H1 (cell line): ENCODE measurements at regions not wholly inside any gene's neighbourhood (a gene's known extent, or its start where the extent isn't known, plus 50 kb on each side); places are given as distances from the start of the nearest gene placed in this dataset.

Experiments
- CTCF ChIA-PET: fragments of 300-600 bp; sonication (Branson Sonifier 250); formaldehyde crosslinking; loops from one replicate; lab custom pipeline; 2021; ENCODE audit not compliant: partially characterized antibody; lab: Charles Lee
- POLR2A ChIA-PET: fragments of 300-600 bp; sonication (Branson Sonifier 250); formaldehyde crosslinking; loops from one replicate; lab custom pipeline; 2021; ENCODE audit warnings: inconsistent platforms; ENCODE audit not compliant: partially characterized antibody; lab: Charles Lee
- DNase-seq, 2 experiments: peaks; one replicate each; pipeline versions ENCODE4 v3.0.0 to v3.0.0-alpha.2; 2010 to 2022; ENCODE audit warnings: low spot score in 2 of 2, low read depth in 1 of 2, mixed read lengths in 1 of 2
- FAIRE-seq: peaks from 2 replicates; lab custom pipeline; 2011; peaks lifted over from hg19 to GRCh38; lab: Jason Lieb, UNC
- H2AFZ ChIP-seq: 2 replicates; pipeline ENCODE4 v1.8.1; 2012; ENCODE audit warnings: low read length, inconsistent platforms
- H2AK5ac ChIP-seq: 2 replicates; pipeline ENCODE4 v1.6.1; 2013; ENCODE audit warnings: low read depth, low read length
- H2BK120ac ChIP-seq: replicated peaks from 2 replicates; pipeline ENCODE3; 2013; ENCODE audit warnings: low read depth, low read length, inconsistent platforms
- H2BK12ac ChIP-seq: 2 replicates; pipeline ENCODE4 v1.6.1; 2013; ENCODE audit warnings: low read depth, low read length
- H2BK15ac ChIP-seq: 2 replicates; pipeline ENCODE4 v1.6.1; 2013; ENCODE audit warnings: low read length
- H2BK20ac ChIP-seq: 2 replicates; pipeline ENCODE4 v1.6.1; 2013; ENCODE audit warnings: low read length
- H2BK5ac ChIP-seq: 2 replicates; pipeline ENCODE4 v1.6.1; 2013; ENCODE audit warnings: low read depth, low read length
- H3K14ac ChIP-seq: 2 replicates; pipeline ENCODE4 v1.6.1; 2013; ENCODE audit warnings: inconsistent platforms; ENCODE audit not compliant: insufficient read length
- H3K18ac ChIP-seq: 2 replicates; pipeline ENCODE4 v1.6.1; 2013; ENCODE audit warnings: low read length; ENCODE audit errors: extremely low read depth
- H3K23ac ChIP-seq: 2 replicates; pipeline ENCODE4 v1.6.1; 2013; ENCODE audit warnings: inconsistent platforms; ENCODE audit not compliant: insufficient read length
- H3K23me2 ChIP-seq: 2 replicates; pipeline ENCODE4 v1.6.1; 2013; ENCODE audit warnings: low read depth, low read length
- H3K27ac ChIP-seq: 2 replicates; pipeline ENCODE4 v1.6.1; 2011; ENCODE audit warnings: low read depth, low read length, inconsistent platforms
- H3K27me3 ChIP-seq, 4 experiments: replicated peaks in 1 of 4; 1 replicate in 1 of 4; 2 replicates in 3 of 4; pipeline versions ENCODE4 v1.6.1 to v1.8.1; 2011 to 2013; ENCODE audit warnings: low read length in 3 of 4, mild to moderate bottlenecking in 3 of 4, inconsistent platforms in 2 of 4, mixed read lengths in 2 of 4, moderate library complexity in 1 of 4; ENCODE audit not compliant: control insufficient read depth in 3 of 4, insufficient read depth in 3 of 4; ENCODE audit errors: extremely low read depth in 1 of 4
- H3K36me3 ChIP-seq, 4 experiments: 2 replicates each; pipeline versions ENCODE4 v1.6.1 to v1.8.1; 2011 to 2013; ENCODE audit warnings: mild to moderate bottlenecking in 4 of 4, low read length in 3 of 4, moderate library complexity in 2 of 4, control low read depth in 1 of 4, inconsistent platforms in 1 of 4; ENCODE audit not compliant: insufficient read depth in 4 of 4, control insufficient read depth in 2 of 4
- H3K4ac ChIP-seq: replicated peaks from 2 replicates; pipeline ENCODE3; 2013; ENCODE audit warnings: low read length, low read depth, mixed read lengths, inconsistent platforms; ENCODE audit not compliant: insufficient read length
- H3K4me1 ChIP-seq, 4 experiments: replicated peaks in 1 of 4; 1 replicate in 1 of 4; 2 replicates in 3 of 4; pipeline versions ENCODE4 v1.6.1 to v1.8.1; 2011 to 2013; ENCODE audit warnings: low read length in 3 of 4, inconsistent platforms in 2 of 4, mixed read lengths in 1 of 4; ENCODE audit not compliant: insufficient read depth in 4 of 4, control insufficient read depth in 3 of 4
- H3K4me2 ChIP-seq, 2 experiments: 2 replicates each; pipeline versions ENCODE4 v1.6.1 to v1.8.1; 2011 to 2013; ENCODE audit warnings: low read depth in 2 of 2, low read length in 2 of 2, control low read depth in 1 of 2, inconsistent platforms in 1 of 2, mild to moderate bottlenecking in 1 of 2; ENCODE audit not compliant: insufficient read depth in 1 of 2
- H3K4me3 ChIP-seq, 4 experiments: fragments of 200-600, 300-600 bp in 1 of 4; sonication (generic), shearing (Covaris generic), sonication (Bioruptor Twin) in 1 of 4; 2 replicates each; pipeline versions ENCODE4 v1.5.1 to v1.8.1; 2011 to 2016; ENCODE audit warnings: low read length in 4 of 4, low read depth in 3 of 4, control low read depth in 2 of 4, inconsistent platforms in 2 of 4, mild to moderate bottlenecking in 2 of 4, mixed read lengths in 1 of 4, moderate library complexity in 1 of 4; ENCODE audit not compliant: insufficient read depth in 2 of 4; ENCODE audit errors: extremely low read depth in 1 of 4
- H3K56ac ChIP-seq: replicated peaks from 2 replicates; pipeline ENCODE3; 2013; ENCODE audit warnings: low read depth, mild to moderate bottlenecking, mixed read lengths, low read length, inconsistent platforms; ENCODE audit not compliant: insufficient read length
- H3K79me1 ChIP-seq: 2 replicates; pipeline ENCODE4 v1.6.1; 2013; ENCODE audit warnings: low read depth, low read length, control low read depth
- H3K79me2 ChIP-seq, 2 experiments: 2 replicates each; pipeline versions ENCODE4 v1.6.1 to v1.8.1; 2012 to 2013; ENCODE audit warnings: low read length in 2 of 2, mild to moderate bottlenecking in 2 of 2, inconsistent platforms in 1 of 2; ENCODE audit not compliant: insufficient read depth in 2 of 2, control insufficient read depth in 1 of 2
- H3K9ac ChIP-seq, 4 experiments: replicated peaks in 1 of 4; 1 replicate in 1 of 4; 2 replicates in 3 of 4; pipeline versions ENCODE4 v1.6.1 to v1.8.1; 2011 to 2013; ENCODE audit warnings: low read depth in 3 of 4, low read length in 3 of 4, control low read depth in 2 of 4, mild to moderate bottlenecking in 2 of 4, moderate library complexity in 2 of 4, inconsistent platforms in 1 of 4; ENCODE audit errors: extremely low read depth in 1 of 4
- H3K9me3 ChIP-seq, 2 experiments: 2 replicates each; pipeline versions ENCODE4 v1.6.1 to v1.8.1; 2012 to 2013; ENCODE audit warnings: mild to moderate bottlenecking in 2 of 2, moderate library complexity in 2 of 2, control low read depth in 1 of 2, inconsistent platforms in 1 of 2, low read depth in 1 of 2, low read length in 1 of 2, mixed read lengths in 1 of 2; ENCODE audit not compliant: insufficient read depth in 2 of 2
- H4K20me1 ChIP-seq, 2 experiments: replicated peaks in 1 of 2; 2 replicates each; pipeline versions ENCODE3 to v1.8.1; 2011 to 2013; ENCODE audit warnings: inconsistent platforms in 2 of 2, low read length in 2 of 2, mild to moderate bottlenecking in 1 of 2; ENCODE audit not compliant: insufficient read depth in 2 of 2, control insufficient read depth in 1 of 2
- H4K5ac ChIP-seq: 2 replicates; pipeline ENCODE4 v1.6.1; 2013; ENCODE audit warnings: low read length, low read depth, mixed read lengths, inconsistent platforms; ENCODE audit not compliant: insufficient read length
- H4K8ac ChIP-seq: 2 replicates; pipeline ENCODE4 v1.8.0; 2013; ENCODE audit warnings: mild to moderate bottlenecking, moderate library complexity, low read length, inconsistent platforms; ENCODE audit not compliant: insufficient read depth; ENCODE audit errors: extremely low read depth
- H4K91ac ChIP-seq: replicated peaks from 2 replicates; pipeline ENCODE3; 2013; ENCODE audit warnings: low read length, mixed read lengths, inconsistent platforms; ENCODE audit not compliant: insufficient read length
- WGBS, 2 experiments: shearing (Covaris generic) in 1 of 2; methylation state at CpG; one replicate each; pipeline versions ENCODE4 v1.1.6 to v1.1.7; 2013 to 2015; ENCODE audit warnings: low lambda C conversion rate in 2 of 2, mixed read lengths in 2 of 2, inconsistent platforms in 1 of 2, low coverage in 1 of 2, missing lambda C conversion rate in 1 of 2; ENCODE audit not compliant: insufficient replicate concordance in 2 of 2, insufficient coverage in 1 of 2, insufficient read length in 1 of 2; ENCODE audit errors: extremely low coverage in 1 of 2, missing lambda C conversion rate in 1 of 2; 5-methylcytosine and 5-hydroxymethylcytosine counted together

DNA sequence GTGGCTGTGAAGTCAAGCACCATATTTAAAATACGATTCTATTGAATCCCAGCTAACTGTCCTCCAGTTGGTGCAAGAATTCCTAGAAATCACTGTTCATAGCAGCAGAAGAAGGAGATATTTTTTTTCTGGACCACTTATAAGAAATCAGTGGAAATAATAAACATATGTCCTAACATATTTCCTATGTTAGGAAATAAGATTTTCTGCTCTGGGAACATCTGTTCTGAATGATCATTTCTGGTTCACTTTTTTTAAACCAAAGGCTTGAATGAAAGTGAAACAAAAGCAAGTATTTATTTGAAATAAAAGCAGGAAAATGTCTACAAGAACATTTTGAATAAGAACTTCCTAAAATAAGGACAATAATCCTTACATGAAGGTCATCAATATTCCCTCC, 138.9 kb upstream of the RALGAPA2 start:
- no peak overlapping the region for H3K4me3 ChIP-seq
- ChIA-PET CTCF (interaction anchor here (0.7 to 3.6 kb wide), 4 partner anchors 9 to 197 kb away, joined by 3 to 27 read pairs (median 4); no protein-coding TSS in a partner anchor), POLR2A (no interaction called here)
- no peak overlapping the region for H3K9ac ChIP-seq
- H3K79me2 ChIP-seq = no peaks in the 10 kb centered on the region
- H2AFZ ChIP-seq = no peak overlapping the region
- no peak overlapping the region for H2AK5ac ChIP-seq
- no peak overlapping the region for H2BK120ac ChIP-seq
- H4K5ac ChIP-seq = no peak overlapping the region
- 91% methylated on average over 1 of the region's 1 CpG; no CpG with 5 or more reads in 1 of the 2 experiments for WGBS, 2 experiments
- H2BK5ac ChIP-seq = no peak overlapping the region
- H3K79me1 ChIP-seq = no peaks in the 10 kb centered on the region
- H3K4me1 ChIP-seq = no peaks in the 10 kb centered on the region
- no peaks in the 10 kb centered on the region for H4K20me1 ChIP-seq
- H3K18ac ChIP-seq = no peak overlapping the region
- H3K27me3 ChIP-seq = 0 out of 7 replicates have a peak, but pooled peaks cover 0 to 2% (median 0%) of the 10 kb centered on the region in 4 experiments
- H3K23me2 ChIP-seq = no peaks in the 10 kb centered on the region
- H3K9me3 ChIP-seq = peaks cover 0 to 3% of the 10 kb centered on the region in 2 experiments; a peak in 1 of 4 replicates
- no peak overlapping the region for H2BK12ac ChIP-seq
- no peak overlapping the region for H3K23ac ChIP-seq
- no peak overlapping the region for H3K4ac ChIP-seq
- H2BK20ac ChIP-seq = no peak overlapping the region
- H4K91ac ChIP-seq = no peak overlapping the region
- no peak overlapping the region for H3K27ac ChIP-seq
- no peak overlapping the region for H2BK15ac ChIP-seq
- no peak overlapping the region for H4K8ac ChIP-seq
- FAIRE-seq (no peak), DNase-seq (no peak)
- no peaks in the 10 kb centered on the region for H3K36me3 ChIP-seq
- no peak overlapping the region for H3K56ac ChIP-seq
- H3K4me2 ChIP-seq = no peak overlapping the region
- no peak overlapping the region for H3K14ac ChIP-seq
